ENCODE measurements at regions not wholly inside any gene's neighbourhood (a gene's known extent, or its start where the extent isn't known, plus 50 kb on each side); places are given as distances from the start of the nearest gene placed in this dataset.

DNA sequence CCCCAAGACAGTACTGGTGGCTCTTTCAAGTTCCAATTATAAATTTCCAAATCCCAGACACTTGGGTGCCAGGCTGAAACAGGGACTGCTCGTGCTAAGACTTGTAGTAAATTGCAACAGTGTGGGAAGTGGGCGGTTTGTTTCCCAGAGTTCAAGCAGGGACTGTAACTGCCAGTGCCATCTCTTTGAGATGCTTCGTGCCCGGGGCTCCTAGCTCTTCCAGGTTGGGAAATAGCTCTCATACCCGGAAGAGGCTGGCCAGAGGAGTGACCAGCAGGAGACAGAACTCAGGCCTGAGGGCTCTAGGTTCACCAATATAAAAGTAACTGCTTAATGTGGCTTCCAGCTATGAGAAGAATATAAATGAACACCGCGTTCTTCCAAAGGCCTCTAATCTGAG lies 54.0 kb upstream of the NEO1 start:
- TF ChIP-seq, protein P1, sequence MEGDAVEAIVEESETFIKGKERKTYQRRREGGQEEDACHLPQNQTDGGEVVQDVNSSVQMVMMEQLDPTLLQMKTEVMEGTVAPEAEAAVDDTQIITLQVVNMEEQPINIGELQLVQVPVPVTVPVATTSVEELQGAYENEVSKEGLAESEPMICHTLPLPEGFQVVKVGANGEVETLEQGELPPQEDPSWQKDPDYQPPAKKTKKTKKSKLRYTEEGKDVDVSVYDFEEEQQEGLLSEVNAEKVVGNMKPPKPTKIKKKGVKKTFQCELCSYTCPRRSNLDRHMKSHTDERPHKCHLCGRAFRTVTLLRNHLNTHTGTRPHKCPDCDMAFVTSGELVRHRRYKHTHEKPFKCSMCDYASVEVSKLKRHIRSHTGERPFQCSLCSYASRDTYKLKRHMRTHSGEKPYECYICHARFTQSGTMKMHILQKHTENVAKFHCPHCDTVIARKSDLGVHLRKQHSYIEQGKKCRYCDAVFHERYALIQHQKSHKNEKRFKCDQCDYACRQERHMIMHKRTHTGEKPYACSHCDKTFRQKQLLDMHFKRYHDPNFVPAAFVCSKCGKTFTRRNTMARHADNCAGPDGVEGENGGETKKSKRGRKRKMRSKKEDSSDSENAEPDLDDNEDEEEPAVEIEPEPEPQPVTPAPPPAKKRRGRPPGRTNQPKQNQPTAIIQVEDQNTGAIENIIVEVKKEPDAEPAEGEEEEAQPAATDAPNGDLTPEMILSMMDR (IDR thresholded peaks at IDR 0.05) = no peak
- TF ChIP-seq EZH2 (IDR thresholded peaks at IDR 0.05; ENCODE audit: borderline replicate concordance, insufficient read depth, low read depth, low read length, poor library complexity, severe bottlenecking) = no peak

Measured in B cell (primary cell).